Calu3 (cell line): ENCODE measurements at regions not wholly inside any gene's neighbourhood (a gene's known extent, or its start where the extent isn't known, plus 50 kb on each side); places are given as distances from the start of the nearest gene placed in this dataset.

Experiments used
- BruUV-seq: library from RNA; stranded (reverse); fragments of 400-500 nt; replicated peaks from 2 replicates; lab custom pipeline; 2021; lab: Mats Ljungman, UMichigan
- CTCF ChIA-PET: fragments of 300-600 bp; sonication (Branson Sonifier 250); formaldehyde crosslinking; loops from one replicate; lab custom pipeline; 2022; ENCODE audit warnings: antibody characterized with exemption; lab: Charles Lee
- DNase-seq: peaks from one replicate; pipeline ENCODE4 v3.0.0; 2022
- H3K27ac Mint-ChIP-seq: one replicate; pipeline ENCODE4 v1.8.0; 2022; ENCODE audit warnings: mixed read lengths; ENCODE audit not compliant: unreplicated experiment
- H3K27me3 Mint-ChIP-seq: one replicate; pipeline ENCODE4 v1.8.0; 2022; ENCODE audit warnings: mixed read lengths; ENCODE audit not compliant: unreplicated experiment
- H3K36me3 Mint-ChIP-seq: one replicate; pipeline ENCODE4 v1.8.0; 2022; ENCODE audit warnings: mild to moderate bottlenecking, moderate library complexity, mixed read lengths; ENCODE audit not compliant: insufficient read depth, unreplicated experiment
- H3K4me1 Mint-ChIP-seq: one replicate; pipeline ENCODE4 v1.8.0; 2022; ENCODE audit warnings: mild to moderate bottlenecking, low read depth, mixed read lengths; ENCODE audit not compliant: unreplicated experiment
- H3K4me3 Mint-ChIP-seq: one replicate; pipeline ENCODE4 v1.8.0; 2022; ENCODE audit warnings: mild to moderate bottlenecking, low read depth, moderate library complexity, mixed read lengths; ENCODE audit not compliant: unreplicated experiment
- H3K9me3 Mint-ChIP-seq: one replicate; pipeline ENCODE4 v1.8.0; 2022; ENCODE audit warnings: low read depth, mixed read lengths; ENCODE audit not compliant: unreplicated experiment
- CTCF ChIP-seq: fragments of 200-600 bp; IDR thresholded peaks from one replicate; pipeline ENCODE4 v1.8.0; 2022; ENCODE audit warnings: antibody characterized with exemption; ENCODE audit not compliant: unreplicated experiment
- intact Hi-C: fragments of 100-400 bp; cut with micrococcal nuclease; formaldehyde crosslinking; loops from one replicate; pipeline ENCODE4 v1.10.0; 2022; ENCODE audit not compliant: unreplicated experiment

GRCh38 chr7:153529100-153529499, 523.1 kb upstream of the DPP6 start:
- no peak for DNase-seq
- CTCF ChIA-PET: no interaction called here
- intact Hi-C loops: no loop called here
- Mint-ChIP-seq H3K4me3 (no peak overlapping the region), H3K36me3 (no peaks in the 10 kb centered on the region), H3K27me3 (no peaks in the 10 kb centered on the region), H3K9me3 (peaks cover 8% of the 10 kb centered on the region), H3K27ac (no peak overlapping the region), H3K4me1 (no peaks in the 10 kb centered on the region)
- BruUV-seq: no TSS peak
- TF ChIP-seq CTCF: no peak

GRCh38 chr7:153529651-153530165, 522.5 kb upstream of the DPP6 start:
- Mint-ChIP-seq H3K36me3 (no peaks in the 10 kb centered on the region), H3K4me3 (no peak overlapping the region)
- intact Hi-C loops: no loop called here

DNA sequence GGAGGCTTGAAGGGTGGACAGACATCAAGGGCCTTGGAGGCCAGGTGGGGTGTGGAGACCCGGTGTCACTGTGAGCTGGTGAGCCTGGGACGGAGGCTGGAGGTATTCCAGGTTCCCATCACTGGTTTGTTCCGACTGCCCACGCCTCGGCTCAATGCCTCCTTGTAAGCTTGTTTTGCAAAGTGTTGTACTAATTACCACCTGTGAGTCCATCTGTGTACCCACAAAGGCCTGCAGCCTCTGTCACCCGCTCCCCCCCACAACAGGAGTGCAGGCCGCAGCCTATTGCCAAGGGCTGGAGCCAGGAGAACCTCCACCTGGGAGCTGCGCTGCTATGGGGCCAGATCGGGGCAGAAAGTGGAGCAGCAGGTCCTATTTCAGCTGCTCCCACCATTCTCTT, 521.8 kb upstream of the DPP6 start:
- CTCF ChIA-PET: no interaction called here
- TF ChIP-seq CTCF: no peak
- Mint-ChIP-seq H3K27ac (no peak overlapping the region), H3K36me3 (no peaks in the 10 kb centered on the region), H3K27me3 (no peaks in the 10 kb centered on the region), H3K9me3 (peaks cover 8% of the 10 kb centered on the region), H3K4me3 (no peak overlapping the region), H3K4me1 (no peaks in the 10 kb centered on the region)
- no peak for DNase-seq
- no TSS peak for BruUV-seq
- intact Hi-C loops: no loop called here

More at GRCh38 chr7:153529651-153530165, 522.5 kb upstream of the DPP6 start:
- H3K27me3 Mint-ChIP-seq: no peaks in the 10 kb centered on the region
- no TSS peak for BruUV-seq
- peaks cover 8% of the 10 kb centered on the region for H3K9me3 Mint-ChIP-seq
- CTCF ChIA-PET: no interaction called here
- no peak overlapping the region for H3K27ac Mint-ChIP-seq
- no peaks in the 10 kb centered on the region for H3K4me1 Mint-ChIP-seq
- TF ChIP-seq CTCF: no peak
- no peak for DNase-seq

- H3K4me3 Mint-ChIP-seq: no peak overlapping the region
- peaks cover 8% of the 10 kb centered on the region for H3K9me3 Mint-ChIP-seq
- no peaks in the 10 kb centered on the region for H3K4me1 Mint-ChIP-seq
- no peaks in the 10 kb centered on the region for H3K36me3 Mint-ChIP-seq
- no peak for DNase-seq
- intact Hi-C loops: no loop called here
- CTCF ChIA-PET: no interaction called here
- no peak for TF ChIP-seq CTCF
- no peaks in the 10 kb centered on the region for H3K27me3 Mint-ChIP-seq
- BruUV-seq: no TSS peak
- H3K27ac Mint-ChIP-seq: no peak overlapping the region
Observed at GRCh38 chr7:153532326-153532725, 519.9 kb upstream of the DPP6 start.
